ENCODE measurements at regions not wholly inside any gene's neighbourhood (a gene's known extent, or its start where the extent isn't known, plus 50 kb on each side); places are given as distances from the start of the nearest gene placed in this dataset.

DNA sequence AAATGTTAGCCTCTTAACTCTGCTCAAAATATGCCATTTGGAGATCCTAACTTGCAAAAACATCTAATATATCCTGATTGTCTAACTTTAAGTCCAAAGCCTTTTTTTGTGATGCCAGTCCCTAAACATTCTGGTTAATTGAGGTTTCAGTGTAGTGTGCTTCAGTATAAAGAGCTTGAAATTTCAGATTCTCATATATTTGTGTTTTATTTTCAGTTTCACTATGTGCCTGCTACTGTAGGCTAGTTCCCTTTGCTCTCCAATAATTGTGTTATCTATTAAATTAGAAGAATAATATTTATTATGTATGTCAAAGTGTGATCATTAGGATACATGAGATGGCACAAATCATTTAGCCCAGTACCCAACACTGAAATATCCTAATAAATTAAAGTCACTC lies 1361.2 kb downstream of the XPNPEP1 start:
- no peak for DNase-seq (ENCODE audit: low spot score)
- Mint-ChIP-seq H3K4me1 (no peaks in the 10 kb centered on the region), H3K27me3 (ENCODE audit: insufficient read depth, low read depth, poor library complexity) (no peaks in the 10 kb centered on the region), H3K4me3 (no peak overlapping the region), H3K9me3 (no peaks in the 10 kb centered on the region), H3K27ac (no peak overlapping the region), H3K36me3 (ENCODE audit: low read depth) (no peaks in the 10 kb centered on the region)
- Histone ChIP-seq H3K4me3 (no peak overlapping the region), H3K9me2 (ENCODE audit: insufficient read depth) (no peaks in the 10 kb centered on the region), H4K20me1 (replicated peaks; ENCODE audit: insufficient read depth) (no peaks in the 10 kb centered on the region), H3K27me3 (ENCODE audit: insufficient read depth) (no peaks in the 10 kb centered on the region), H3K79me2 (replicated peaks; ENCODE audit: insufficient read depth) (no peaks in the 10 kb centered on the region), H2AFZ (no peak overlapping the region), H3K4me2 (no peak overlapping the region), H3K36me3 (ENCODE audit: insufficient read depth) (no peaks in the 10 kb centered on the region), H3K27ac (ENCODE audit: low read depth) (no peak overlapping the region), H3K4me1 (ENCODE audit: insufficient read depth) (no peaks in the 10 kb centered on the region), H3F3A (replicated peaks; ENCODE audit: low read depth) (no peaks in the 10 kb centered on the region)
- no peak for TF ChIP-seq STAT1 (IDR thresholded peaks at IDR 0.05; ENCODE audit: unreplicated experiment)
- no peak for TF ChIP-seq ZNF114 (CRISPR knock-in tag; IDR thresholded peaks at IDR 0.05)
- TF ChIP-seq NANOG (IDR thresholded peaks at IDR 0.05; ENCODE audit: borderline replicate concordance), result no peak
- TF ChIP-seq, protein P1, sequence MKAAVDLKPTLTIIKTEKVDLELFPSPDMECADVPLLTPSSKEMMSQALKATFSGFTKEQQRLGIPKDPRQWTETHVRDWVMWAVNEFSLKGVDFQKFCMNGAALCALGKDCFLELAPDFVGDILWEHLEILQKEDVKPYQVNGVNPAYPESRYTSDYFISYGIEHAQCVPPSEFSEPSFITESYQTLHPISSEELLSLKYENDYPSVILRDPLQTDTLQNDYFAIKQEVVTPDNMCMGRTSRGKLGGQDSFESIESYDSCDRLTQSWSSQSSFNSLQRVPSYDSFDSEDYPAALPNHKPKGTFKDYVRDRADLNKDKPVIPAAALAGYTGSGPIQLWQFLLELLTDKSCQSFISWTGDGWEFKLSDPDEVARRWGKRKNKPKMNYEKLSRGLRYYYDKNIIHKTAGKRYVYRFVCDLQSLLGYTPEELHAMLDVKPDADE (IDR thresholded peaks at IDR 0.05), result no peak
- no peak for TF ChIP-seq EZH2phosphoT487 (IDR thresholded peaks at IDR 0.05; ENCODE audit: unreplicated experiment)
- TF ChIP-seq, protein P2, sequence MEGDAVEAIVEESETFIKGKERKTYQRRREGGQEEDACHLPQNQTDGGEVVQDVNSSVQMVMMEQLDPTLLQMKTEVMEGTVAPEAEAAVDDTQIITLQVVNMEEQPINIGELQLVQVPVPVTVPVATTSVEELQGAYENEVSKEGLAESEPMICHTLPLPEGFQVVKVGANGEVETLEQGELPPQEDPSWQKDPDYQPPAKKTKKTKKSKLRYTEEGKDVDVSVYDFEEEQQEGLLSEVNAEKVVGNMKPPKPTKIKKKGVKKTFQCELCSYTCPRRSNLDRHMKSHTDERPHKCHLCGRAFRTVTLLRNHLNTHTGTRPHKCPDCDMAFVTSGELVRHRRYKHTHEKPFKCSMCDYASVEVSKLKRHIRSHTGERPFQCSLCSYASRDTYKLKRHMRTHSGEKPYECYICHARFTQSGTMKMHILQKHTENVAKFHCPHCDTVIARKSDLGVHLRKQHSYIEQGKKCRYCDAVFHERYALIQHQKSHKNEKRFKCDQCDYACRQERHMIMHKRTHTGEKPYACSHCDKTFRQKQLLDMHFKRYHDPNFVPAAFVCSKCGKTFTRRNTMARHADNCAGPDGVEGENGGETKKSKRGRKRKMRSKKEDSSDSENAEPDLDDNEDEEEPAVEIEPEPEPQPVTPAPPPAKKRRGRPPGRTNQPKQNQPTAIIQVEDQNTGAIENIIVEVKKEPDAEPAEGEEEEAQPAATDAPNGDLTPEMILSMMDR (conservative IDR thresholded peaks at IDR 0.05; ENCODE audit: low read depth in 2 of 2), result no peak
- ATAC-seq, result no peak

DNA sequence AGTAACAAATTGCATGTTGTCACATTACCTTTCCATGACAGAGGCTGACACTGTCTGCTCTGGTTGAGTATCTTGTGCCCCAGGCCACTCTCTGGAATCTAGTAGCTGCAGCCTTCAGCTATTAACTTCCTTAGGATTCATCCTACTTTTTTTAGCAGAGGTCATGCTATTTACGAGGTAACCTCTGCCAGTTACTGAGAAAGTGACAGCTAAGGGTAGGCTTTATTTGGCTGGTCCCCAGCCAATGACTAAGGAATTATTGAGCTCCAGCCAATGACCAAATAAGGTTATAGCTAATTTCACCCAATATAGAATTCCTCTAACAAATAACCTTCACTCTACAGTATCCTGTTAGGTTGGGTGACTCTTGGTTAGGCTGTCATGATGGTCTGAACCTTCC lies 1361.7 kb downstream of the XPNPEP1 start:
- DNase-seq (ENCODE audit: low spot score), result no peak
- no peaks in the 10 kb centered on the region for H3K36me3 ChIP-seq (ENCODE audit: insufficient read depth)
- no peaks in the 10 kb centered on the region for H3F3A ChIP-seq (replicated peaks; ENCODE audit: low read depth)
- no peaks in the 10 kb centered on the region for H3K9me2 ChIP-seq (ENCODE audit: insufficient read depth)
- no peaks in the 10 kb centered on the region for H3K4me1 Mint-ChIP-seq
- no peak overlapping the region for H3K4me2 ChIP-seq
- no peak for ATAC-seq
- no peak overlapping the region for H3K27ac ChIP-seq (ENCODE audit: low read depth)
- TF ChIP-seq ZNF331 (CRISPR knock-in tag; IDR thresholded peaks at IDR 0.05; ENCODE audit: low read depth) (no peak), NANOG (IDR thresholded peaks at IDR 0.05; ENCODE audit: borderline replicate concordance) (no peak), JUNB (IDR thresholded peaks at IDR 0.05; ENCODE audit: unreplicated experiment) (no peak), EZH2phosphoT487 (IDR thresholded peaks at IDR 0.05; ENCODE audit: unreplicated experiment) (no peak), EZH2 (IDR thresholded peaks at IDR 0.05; ENCODE audit: low read depth, unreplicated experiment) (no peak), CREB1 (CRISPR knock-in tag; IDR thresholded peaks at IDR 0.05; ENCODE audit: low read depth) (no peak)
- TF ChIP-seq, protein P3, sequence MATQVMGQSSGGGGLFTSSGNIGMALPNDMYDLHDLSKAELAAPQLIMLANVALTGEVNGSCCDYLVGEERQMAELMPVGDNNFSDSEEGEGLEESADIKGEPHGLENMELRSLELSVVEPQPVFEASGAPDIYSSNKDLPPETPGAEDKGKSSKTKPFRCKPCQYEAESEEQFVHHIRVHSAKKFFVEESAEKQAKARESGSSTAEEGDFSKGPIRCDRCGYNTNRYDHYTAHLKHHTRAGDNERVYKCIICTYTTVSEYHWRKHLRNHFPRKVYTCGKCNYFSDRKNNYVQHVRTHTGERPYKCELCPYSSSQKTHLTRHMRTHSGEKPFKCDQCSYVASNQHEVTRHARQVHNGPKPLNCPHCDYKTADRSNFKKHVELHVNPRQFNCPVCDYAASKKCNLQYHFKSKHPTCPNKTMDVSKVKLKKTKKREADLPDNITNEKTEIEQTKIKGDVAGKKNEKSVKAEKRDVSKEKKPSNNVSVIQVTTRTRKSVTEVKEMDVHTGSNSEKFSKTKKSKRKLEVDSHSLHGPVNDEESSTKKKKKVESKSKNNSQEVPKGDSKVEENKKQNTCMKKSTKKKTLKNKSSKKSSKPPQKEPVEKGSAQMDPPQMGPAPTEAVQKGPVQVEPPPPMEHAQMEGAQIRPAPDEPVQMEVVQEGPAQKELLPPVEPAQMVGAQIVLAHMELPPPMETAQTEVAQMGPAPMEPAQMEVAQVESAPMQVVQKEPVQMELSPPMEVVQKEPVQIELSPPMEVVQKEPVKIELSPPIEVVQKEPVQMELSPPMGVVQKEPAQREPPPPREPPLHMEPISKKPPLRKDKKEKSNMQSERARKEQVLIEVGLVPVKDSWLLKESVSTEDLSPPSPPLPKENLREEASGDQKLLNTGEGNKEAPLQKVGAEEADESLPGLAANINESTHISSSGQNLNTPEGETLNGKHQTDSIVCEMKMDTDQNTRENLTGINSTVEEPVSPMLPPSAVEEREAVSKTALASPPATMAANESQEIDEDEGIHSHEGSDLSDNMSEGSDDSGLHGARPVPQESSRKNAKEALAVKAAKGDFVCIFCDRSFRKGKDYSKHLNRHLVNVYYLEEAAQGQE (IDR thresholded peaks at IDR 0.05; ENCODE audit: unreplicated experiment), result no peak
- H3K4me3 ChIP-seq, result no peak overlapping the region
- no peaks in the 10 kb centered on the region for H3K27me3 ChIP-seq (ENCODE audit: insufficient read depth)
- H3K79me2 ChIP-seq (replicated peaks; ENCODE audit: insufficient read depth), result no peaks in the 10 kb centered on the region
- H3K4me3 Mint-ChIP-seq, result no peak overlapping the region
- no peaks in the 10 kb centered on the region for H3K27me3 Mint-ChIP-seq (ENCODE audit: insufficient read depth, low read depth, poor library complexity)
- no peak overlapping the region for H2AFZ ChIP-seq
- no peaks in the 10 kb centered on the region for H3K4me1 ChIP-seq (ENCODE audit: insufficient read depth)
- no peaks in the 10 kb centered on the region for H4K20me1 ChIP-seq (replicated peaks; ENCODE audit: insufficient read depth)
- no peak overlapping the region for H3K27ac Mint-ChIP-seq
- no peaks in the 10 kb centered on the region for H3K9me3 Mint-ChIP-seq
- no peaks in the 10 kb centered on the region for H3K36me3 Mint-ChIP-seq (ENCODE audit: low read depth)

All from GM23338 (cell line).